CD4-positive, alpha-beta T cell (primary cell): ENCODE measurements at regions not wholly inside any gene's neighbourhood (a gene's known extent, or its start where the extent isn't known, plus 50 kb on each side); places are given as distances from the start of the nearest gene placed in this dataset.
"Not testable (repeated sequence)": the region's sequence is repeated elsewhere in the genome, so short reads cannot be mapped to it uniquely, and the experiment has no call there.

Experiments
- ATAC-seq: fragments of 200-7000 bp; cut with Tn5 transposase; one replicate; pipeline ENCODE4 v1.10.0; 2022; ENCODE audit warnings: mild to moderate bottlenecking; ENCODE audit not compliant: poor library complexity
- CTCF ChIA-PET: fragments of 350-600 bp; sonication (Branson Sonifier 250); formaldehyde crosslinking; loops from one replicate; lab custom pipeline; 2021; ENCODE audit warnings: antibody characterized with exemption, inconsistent platforms; lab: Charles Lee
- POLR2A ChIA-PET: fragments of 350-600 bp; sonication (Branson Sonifier 250); formaldehyde crosslinking; loops from one replicate; lab custom pipeline; 2021; ENCODE audit warnings: antibody characterized with exemption, inconsistent platforms; lab: Charles Lee
- DNase-seq, 14 experiments: peaks; one replicate each; pipeline ENCODE4 v3.0.0-alpha.2; 2013 to 2020; ENCODE audit warnings: mixed read lengths in 2 of 14
- H3K27ac ChIP-seq, 2 donors: one replicate each; pipeline versions ENCODE4 v1.5.1 to v1.7.0; 2013; ENCODE audit warnings: low read length in 2 of 2, low read depth in 1 of 2, mild to moderate bottlenecking in 1 of 2
- H3K27me3 ChIP-seq, 2 experiments: 1 replicate in 1 of 2; 2 replicates in 1 of 2; pipeline versions ENCODE4 v1.6.1 to v1.7.0; 2013; ENCODE audit warnings: low read length in 2 of 2, control low read depth in 1 of 2, mild to moderate bottlenecking in 1 of 2, moderate library complexity in 1 of 2; ENCODE audit not compliant: insufficient read depth in 2 of 2, control insufficient read depth in 1 of 2
- H3K36me3 ChIP-seq: one replicate; pipeline ENCODE4 v1.6.1; 2013; ENCODE audit warnings: low read length, control low read depth; ENCODE audit not compliant: insufficient read depth
- H3K4me1 ChIP-seq: one replicate; pipeline ENCODE4 v1.6.1; 2013; ENCODE audit warnings: low read length, control low read depth; ENCODE audit not compliant: insufficient read depth
- H3K4me3 ChIP-seq: one replicate; pipeline ENCODE4 v1.5.1; 2013; ENCODE audit warnings: mild to moderate bottlenecking, low read length, moderate library complexity
- H3K9me3 ChIP-seq, 2 experiments: 1 replicate in 1 of 2; 2 replicates in 1 of 2; pipeline versions ENCODE4 v1.6.1 to v1.7.0; 2013; ENCODE audit warnings: low read length in 2 of 2, mild to moderate bottlenecking in 2 of 2, control low read depth in 1 of 2, moderate library complexity in 1 of 2; ENCODE audit not compliant: control insufficient read depth in 1 of 2, insufficient read depth in 1 of 2
- H3K27ac Mint-ChIP-seq: one replicate; pipeline ENCODE4 v1.8.0; 2020; ENCODE audit warnings: mixed read lengths
- H3K27me3 Mint-ChIP-seq: one replicate; pipeline ENCODE4 v1.8.0; 2021; ENCODE audit warnings: mixed read lengths
- H3K36me3 Mint-ChIP-seq: one replicate; pipeline ENCODE4 v1.8.0; 2021; ENCODE audit warnings: low read depth, mixed read lengths
- H3K4me1 Mint-ChIP-seq: one replicate; pipeline ENCODE4 v1.8.0; 2021; ENCODE audit warnings: low read depth, mixed read lengths
- H3K4me3 Mint-ChIP-seq: one replicate; pipeline ENCODE4 v1.8.0; 2020; ENCODE audit warnings: mild to moderate bottlenecking, mixed read lengths
- H3K9me3 Mint-ChIP-seq: one replicate; pipeline ENCODE4 v1.8.0; 2020; ENCODE audit warnings: mixed read lengths
- intact Hi-C, 2 experiments: fragments of 100-400 bp; cut with DNase I in 1 of 2; cut with micrococcal nuclease in 1 of 2; formaldehyde crosslinking; loops; one replicate each; pipeline versions ENCODE4 v1.15.1 to v1.9.0; 2023 to 2025; cut with DNase I, micrococcal nuclease
- TF ChIP-seq, protein P1 (sequence below): fragments of 200-600 bp; IDR thresholded peaks from one replicate; pipeline ENCODE4 v1.8.0; 2022; ENCODE audit warnings: antibody characterized with exemption, mild to moderate bottlenecking

DNA sequence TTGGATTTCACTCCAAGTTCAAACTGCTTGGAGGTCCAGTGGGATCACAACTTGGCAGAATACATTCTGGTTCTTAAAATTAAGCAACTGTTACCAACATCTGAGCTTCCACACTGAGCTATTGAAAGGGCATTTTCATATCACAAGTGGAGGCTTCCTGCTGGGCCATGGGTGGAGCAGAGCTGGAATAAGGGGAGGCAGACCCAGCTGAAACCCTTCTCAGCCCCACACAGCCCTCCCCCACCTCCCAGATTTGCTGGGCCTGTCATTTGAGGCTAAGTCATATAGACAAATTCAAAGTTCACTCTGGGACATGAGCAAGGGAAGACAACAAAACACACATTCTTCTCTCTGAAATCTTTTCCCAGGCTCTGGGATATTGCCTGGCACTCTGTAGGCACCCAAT is 79.9 kb downstream of the ACTL7B start:
- Histone ChIP-seq H3K4me3 (no peak overlapping the region), H3K9me3 (no peaks in the 10 kb centered on the region), H3K27ac (no peak overlapping the region), H3K36me3 (no peaks in the 10 kb centered on the region), H3K27me3 (peaks cover 0 to 3% of the 10 kb centered on the region in 2 experiments), H3K4me1 (no peaks in the 10 kb centered on the region)
- no peak for DNase-seq
- Mint-ChIP-seq H3K27me3 (peaks cover 43% of the 10 kb centered on the region), H3K4me3 (no peak overlapping the region), H3K36me3 (no peaks in the 10 kb centered on the region), H3K4me1 (no peaks in the 10 kb centered on the region), H3K9me3 (peaks cover 4% of the 10 kb centered on the region), H3K27ac (no peak overlapping the region)
- ChIA-PET POLR2A (no interaction called here), CTCF (no interaction called here)
- TF ChIP-seq, protein P1, sequence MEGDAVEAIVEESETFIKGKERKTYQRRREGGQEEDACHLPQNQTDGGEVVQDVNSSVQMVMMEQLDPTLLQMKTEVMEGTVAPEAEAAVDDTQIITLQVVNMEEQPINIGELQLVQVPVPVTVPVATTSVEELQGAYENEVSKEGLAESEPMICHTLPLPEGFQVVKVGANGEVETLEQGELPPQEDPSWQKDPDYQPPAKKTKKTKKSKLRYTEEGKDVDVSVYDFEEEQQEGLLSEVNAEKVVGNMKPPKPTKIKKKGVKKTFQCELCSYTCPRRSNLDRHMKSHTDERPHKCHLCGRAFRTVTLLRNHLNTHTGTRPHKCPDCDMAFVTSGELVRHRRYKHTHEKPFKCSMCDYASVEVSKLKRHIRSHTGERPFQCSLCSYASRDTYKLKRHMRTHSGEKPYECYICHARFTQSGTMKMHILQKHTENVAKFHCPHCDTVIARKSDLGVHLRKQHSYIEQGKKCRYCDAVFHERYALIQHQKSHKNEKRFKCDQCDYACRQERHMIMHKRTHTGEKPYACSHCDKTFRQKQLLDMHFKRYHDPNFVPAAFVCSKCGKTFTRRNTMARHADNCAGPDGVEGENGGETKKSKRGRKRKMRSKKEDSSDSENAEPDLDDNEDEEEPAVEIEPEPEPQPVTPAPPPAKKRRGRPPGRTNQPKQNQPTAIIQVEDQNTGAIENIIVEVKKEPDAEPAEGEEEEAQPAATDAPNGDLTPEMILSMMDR, result no peak
- ATAC-seq, result no peak
- intact Hi-C loops, result no loop called here

DNA sequence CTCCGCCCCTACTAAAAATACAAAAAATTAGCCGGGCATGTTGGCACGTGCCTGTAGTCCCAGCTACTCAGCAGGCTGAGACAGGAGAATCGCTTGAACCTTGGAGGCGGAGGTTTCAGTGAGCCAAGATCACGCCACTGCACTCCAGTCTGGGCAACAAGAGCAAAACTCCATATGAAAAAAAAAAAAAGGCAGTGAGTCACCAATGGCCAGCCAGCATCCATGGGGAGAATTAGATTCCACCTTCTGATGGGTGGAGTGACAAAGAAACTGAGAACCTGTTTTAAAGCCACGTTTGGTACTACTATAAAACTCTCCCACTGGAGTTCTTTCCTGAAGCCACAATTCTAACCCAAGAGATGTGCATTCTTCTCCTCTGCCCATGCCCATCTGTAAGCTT is 81.7 kb downstream of the ACTL7B start:
- H3K4me3 ChIP-seq, H3K9me3 ChIP-seq, H3K36me3 Mint-ChIP-seq, intact Hi-C loops, DNase-seq, H3K4me3 Mint-ChIP-seq, H3K27me3 ChIP-seq, H3K4me1 Mint-ChIP-seq, H3K4me1 ChIP-seq, POLR2A ChIA-PET, H3K27ac Mint-ChIP-seq, ATAC-seq, H3K27ac ChIP-seq, H3K36me3 ChIP-seq, CTCF ChIA-PET, H3K9me3 Mint-ChIP-seq: not testable (repeated sequence)
- H3K27me3 Mint-ChIP-seq, result peaks cover 36% of the 10 kb centered on the region

DNA sequence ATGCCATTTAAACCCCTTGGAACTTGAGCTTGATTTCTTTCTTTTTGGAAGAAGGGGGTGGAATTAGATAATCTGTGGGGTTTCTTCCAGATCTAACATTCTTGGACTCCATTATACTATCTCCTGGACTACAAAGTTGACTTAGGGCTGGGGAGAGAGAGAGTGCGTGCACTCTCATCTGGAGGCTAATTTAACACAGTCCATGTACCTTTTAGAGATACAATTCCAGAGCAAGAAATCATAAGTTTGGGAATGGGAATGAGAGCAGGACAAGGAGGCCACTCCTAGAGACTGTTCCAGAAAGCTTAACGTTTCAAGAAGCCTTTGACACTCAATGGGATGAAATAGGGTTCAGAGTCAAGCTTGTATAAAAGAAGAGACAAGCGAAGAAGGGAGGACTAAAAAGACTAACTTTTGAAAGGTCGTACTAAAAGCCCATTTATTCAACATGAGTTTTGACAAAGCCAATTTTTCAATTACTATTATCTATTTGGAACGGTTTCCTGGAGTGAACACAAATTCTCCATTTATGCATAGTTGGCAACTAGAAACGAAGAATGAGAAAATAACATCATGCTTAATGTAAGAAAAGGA is 83.4 kb downstream of the ACTL7B start:
- CTCF ChIA-PET, result no interaction called here
- ATAC-seq (no peak), DNase-seq (no peak)
- Mint-ChIP-seq H3K4me3 (no peak overlapping the region), H3K27me3 (peaks cover 22% of the 10 kb centered on the region), H3K36me3 (no peaks in the 10 kb centered on the region), H3K9me3 (peaks cover 8% of the 10 kb centered on the region), H3K4me1 (no peaks in the 10 kb centered on the region), H3K27ac (no peak overlapping the region)
- POLR2A ChIA-PET, result no interaction called here
- TF ChIP-seq, protein P1, result no peak
- Histone ChIP-seq H3K4me1 (no peaks in the 10 kb centered on the region), H3K36me3 (no peaks in the 10 kb centered on the region), H3K27ac (no peak overlapping the region), H3K27me3 (no peaks in the 10 kb centered on the region), H3K4me3 (no peak overlapping the region), H3K9me3 (no peaks in the 10 kb centered on the region)
- intact Hi-C loops, result no loop called here

DNA sequence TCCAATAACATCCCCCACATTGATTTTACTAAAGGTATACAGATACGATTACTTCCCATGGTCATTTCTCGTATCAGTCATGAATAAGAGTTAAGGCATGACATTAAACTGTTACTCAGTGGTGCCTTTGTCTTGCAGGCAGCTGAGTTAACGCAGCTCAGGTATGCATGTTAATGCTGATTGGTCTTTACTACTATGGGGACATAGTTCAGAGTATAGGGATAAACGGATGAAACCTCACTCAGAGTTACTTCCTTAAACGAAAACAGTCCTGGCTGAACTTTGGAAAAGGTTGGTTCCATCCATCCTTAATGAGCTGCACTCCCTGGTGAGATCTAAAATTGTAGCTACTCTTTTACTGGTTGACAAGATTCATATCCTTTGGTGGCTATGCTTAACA is 87.0 kb downstream of the ACTL7B start:
- ChIA-PET CTCF (interaction anchor here (0.8 kb wide), 1 partner anchor 12 kb away, joined by 4 read pairs; no protein-coding TSS in a partner anchor), POLR2A (interaction anchor here (0.6 kb wide), 1 partner anchor 29 kb away, joined by 4 read pairs; no protein-coding TSS in a partner anchor)
- Mint-ChIP-seq H3K27me3 (no peaks in the 10 kb centered on the region), H3K4me1 (no peaks in the 10 kb centered on the region), H3K27ac (no peak overlapping the region), H3K36me3 (no peaks in the 10 kb centered on the region), H3K9me3 (peaks cover 8% of the 10 kb centered on the region), H3K4me3 (no peak overlapping the region)
- Histone ChIP-seq H3K4me1 (no peaks in the 10 kb centered on the region), H3K27ac (no peak overlapping the region), H3K36me3 (no peaks in the 10 kb centered on the region), H3K9me3 (no peaks in the 10 kb centered on the region), H3K4me3 (no peak overlapping the region), H3K27me3 (no peaks in the 10 kb centered on the region)
- DNase-seq (no peak), ATAC-seq (no peak)
- TF ChIP-seq, protein P1, result no peak
- intact Hi-C loops, result no loop called here
